ENCODE measurements at regions not wholly inside any gene's neighbourhood (a gene's known extent, or its start where the extent isn't known, plus 50 kb on each side); places are given as distances from the start of the nearest gene placed in this dataset.

GRCh38 chr5:84874196-84874595 lies 489.5 kb upstream of the EDIL3 start:
- no peak for TF ChIP-seq MAZ (IDR thresholded peaks at IDR 0.05; ENCODE audit: borderline replicate concordance, low read depth, low read length)
- no peak for TF ChIP-seq HOXB5 (CRISPR knock-in tag; IDR thresholded peaks at IDR 0.05)
- TF ChIP-seq KDM1A (IDR thresholded peaks at IDR 0.05; ENCODE audit: low read depth) = no peak
- TF ChIP-seq, protein P1, sequence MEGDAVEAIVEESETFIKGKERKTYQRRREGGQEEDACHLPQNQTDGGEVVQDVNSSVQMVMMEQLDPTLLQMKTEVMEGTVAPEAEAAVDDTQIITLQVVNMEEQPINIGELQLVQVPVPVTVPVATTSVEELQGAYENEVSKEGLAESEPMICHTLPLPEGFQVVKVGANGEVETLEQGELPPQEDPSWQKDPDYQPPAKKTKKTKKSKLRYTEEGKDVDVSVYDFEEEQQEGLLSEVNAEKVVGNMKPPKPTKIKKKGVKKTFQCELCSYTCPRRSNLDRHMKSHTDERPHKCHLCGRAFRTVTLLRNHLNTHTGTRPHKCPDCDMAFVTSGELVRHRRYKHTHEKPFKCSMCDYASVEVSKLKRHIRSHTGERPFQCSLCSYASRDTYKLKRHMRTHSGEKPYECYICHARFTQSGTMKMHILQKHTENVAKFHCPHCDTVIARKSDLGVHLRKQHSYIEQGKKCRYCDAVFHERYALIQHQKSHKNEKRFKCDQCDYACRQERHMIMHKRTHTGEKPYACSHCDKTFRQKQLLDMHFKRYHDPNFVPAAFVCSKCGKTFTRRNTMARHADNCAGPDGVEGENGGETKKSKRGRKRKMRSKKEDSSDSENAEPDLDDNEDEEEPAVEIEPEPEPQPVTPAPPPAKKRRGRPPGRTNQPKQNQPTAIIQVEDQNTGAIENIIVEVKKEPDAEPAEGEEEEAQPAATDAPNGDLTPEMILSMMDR (IDR thresholded peaks at IDR 0.05) = no peak
- TF ChIP-seq RNF2 (IDR thresholded peaks at IDR 0.05; ENCODE audit: borderline replicate concordance, low read depth) = no peak
- no peak for TF ChIP-seq CEBPB (IDR thresholded peaks at IDR 0.05)
- TF ChIP-seq HDAC2 (IDR thresholded peaks at IDR 0.05) = no peak
- TF ChIP-seq EP300 (IDR thresholded peaks at IDR 0.05) = no peak
- no peak for TF ChIP-seq RFX5 (IDR thresholded peaks at IDR 0.05)
- no peak for TF ChIP-seq CBX2 (IDR thresholded peaks at IDR 0.05; ENCODE audit: borderline replicate concordance, low read depth)
- TF ChIP-seq POLR2A (IDR thresholded peaks at IDR 0.05; ENCODE audit: low read length) = no peak
- no peak for TF ChIP-seq REST (IDR thresholded peaks at IDR 0.05)
- no peak for TF ChIP-seq JUNB (IDR thresholded peaks at IDR 0.05)
